ENCODE measurements at regions not wholly inside any gene's neighbourhood (a gene's known extent, or its start where the extent isn't known, plus 50 kb on each side); places are given as distances from the start of the nearest gene placed in this dataset.
"Not testable (repeated sequence)": the region's sequence is repeated elsewhere in the genome, so short reads cannot be mapped to it uniquely, and the experiment has no call there.

GRCh38 chr22:19660583-19660982 is 53.7 kb upstream of the SEPTIN5 start:
- not testable (repeated sequence) for TF ChIP-seq CTCF (conservative IDR thresholded peaks at IDR 0.05); ZFX (IDR thresholded peaks at IDR 0.05)

Data from C4-2B (cell line).